ENCODE measurements at regions not wholly inside any gene's neighbourhood (a gene's known extent, or its start where the extent isn't known, plus 50 kb on each side); places are given as distances from the start of the nearest gene placed in this dataset.

DNA sequence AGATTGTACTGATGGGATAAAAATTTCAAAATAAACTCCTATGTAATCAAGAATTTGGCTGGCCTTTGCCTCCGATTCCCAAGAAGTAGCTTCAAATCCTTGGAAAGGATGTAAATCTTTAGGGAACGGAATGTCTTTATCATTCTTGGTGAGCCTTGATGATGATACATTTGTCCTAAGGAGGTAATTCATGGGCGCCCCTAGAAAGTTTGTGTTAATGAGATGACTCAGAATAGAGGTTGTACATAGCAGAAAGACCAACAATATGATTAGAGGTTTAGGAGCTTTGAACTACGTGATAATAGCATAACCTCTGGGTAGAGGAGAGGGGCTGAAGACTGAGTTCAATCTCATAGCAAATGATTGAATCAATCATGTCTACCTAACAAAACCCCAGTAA, 248.6 kb upstream of the SLITRK3 start:
- Histone ChIP-seq H2BK15ac (ENCODE audit: low read depth, low read length) (no peak overlapping the region), H3K36me3 (ENCODE audit: control insufficient read depth, insufficient read depth, low read length) (no peaks in the 10 kb centered on the region), H3K56ac (ENCODE audit: extremely low read depth, insufficient read depth, low read length) (no peak overlapping the region), H2AFZ (replicated peaks; ENCODE audit: low read length, poor library complexity) (no peak overlapping the region), H3K9me3 (ENCODE audit: control insufficient read depth, insufficient read depth, low read length) (no peaks in the 10 kb centered on the region), H3K27me3 (ENCODE audit: control insufficient read depth, insufficient read depth, low read length) (no peaks in the 10 kb centered on the region), H2AK5ac (ENCODE audit: low read depth, low read length) (no peak overlapping the region), H4K8ac (ENCODE audit: low read depth in 2 of 2, low read length in 2 of 2) (no peak overlapping the region), H3K14ac (replicated peaks; ENCODE audit: low read depth, low read length) (no peak overlapping the region), H3K79me1 (ENCODE audit: low read depth in 1 of 2, low read length in 2 of 2) (no peaks in the 10 kb centered on the region), H4K20me1 (ENCODE audit: insufficient read depth, low read length) (no peaks in the 10 kb centered on the region), H3K9me1 (ENCODE audit: insufficient read depth, low read length) (no peaks in the 10 kb centered on the region), H2BK5ac (ENCODE audit: low read depth, low read length, poor library complexity, severe bottlenecking) (no peak overlapping the region), H3K4me2 (ENCODE audit: low read depth, low read length) (no peak overlapping the region), H4K5ac (ENCODE audit: low read depth, low read length) (no peak overlapping the region), H3K9ac (ENCODE audit: low read depth, low read length) (no peak overlapping the region), H2BK120ac (ENCODE audit: low read depth, low read length) (no peak overlapping the region), H3K4ac (ENCODE audit: low read depth, low read length) (no peak overlapping the region), H4K91ac (ENCODE audit: insufficient read depth, low read depth, low read length) (no peak overlapping the region), H3K4me1 (ENCODE audit: control insufficient read depth, insufficient read depth, low read length) (no peaks in the 10 kb centered on the region), H2AK9ac (replicated peaks; ENCODE audit: low read depth, low read length, poor library complexity) (no peak overlapping the region), H3K27ac (ENCODE audit: insufficient read depth, low read length) (no peak overlapping the region), H3K4me3 (ENCODE audit: insufficient read depth, low read depth, low read length) (no peak overlapping the region), H2BK20ac (ENCODE audit: low read depth, low read length) (no peak overlapping the region), H3K23ac (ENCODE audit: low read depth, low read length) (no peak overlapping the region), H3K18ac (ENCODE audit: low read depth, low read length) (no peak overlapping the region)
- ChIA-PET POLR2A (ENCODE audit: unreplicated experiment) (no interaction called here), CTCF (no interaction called here)
- intact Hi-C loops (cut with micrococcal nuclease) (no loop called here), dilution Hi-C loops (cut with HindIII; ENCODE audit: low sequenced_read_pairs, unreplicated experiment) (no loop called here), in situ Hi-C loops (cut with MboI; ENCODE audit: low sequenced_read_pairs) (no loop called here)
- ATAC-seq (ENCODE audit: low read depth) (no peak), DNase-seq (no peak)
- no TSS peak for BruUV-seq (replicated peaks)
- no CpG with 5 or more reads among the region's 4 CpGs for WGBS, 2 experiments (ENCODE audit: extremely low coverage in 2 of 2, insufficient read length in 1 of 2)
- TF ChIP-seq USF2 (IDR thresholded peaks at IDR 0.05; ENCODE audit: low read depth, low read length) = no peak
- no peak for TF ChIP-seq RCOR1 (IDR thresholded peaks at IDR 0.05; ENCODE audit: insufficient replicate concordance, low read length)
- TF ChIP-seq BHLHE40 (IDR thresholded peaks at IDR 0.05; ENCODE audit: low read depth, low read length) = no peak
- no peak for TF ChIP-seq POLR2A (IDR thresholded peaks at IDR 0.05; ENCODE audit: low read depth, low read length)
- no peak for TF ChIP-seq ELK1 (IDR thresholded peaks at IDR 0.05; ENCODE audit: borderline replicate concordance, low read depth, low read length)
- TF ChIP-seq RFX5 (IDR thresholded peaks at IDR 0.05; ENCODE audit: low read depth, low read length) = no peak
- TF ChIP-seq RAD21 (IDR thresholded peaks at IDR 0.05; ENCODE audit: low read length) = no peak
- TF ChIP-seq MAZ (IDR thresholded peaks at IDR 0.05; ENCODE audit: borderline replicate concordance, low read depth, low read length) = no peak
- no peak for TF ChIP-seq MXI1 (IDR thresholded peaks at IDR 0.05; ENCODE audit: borderline replicate concordance, low read depth, low read length)
- TF ChIP-seq, protein P1, sequence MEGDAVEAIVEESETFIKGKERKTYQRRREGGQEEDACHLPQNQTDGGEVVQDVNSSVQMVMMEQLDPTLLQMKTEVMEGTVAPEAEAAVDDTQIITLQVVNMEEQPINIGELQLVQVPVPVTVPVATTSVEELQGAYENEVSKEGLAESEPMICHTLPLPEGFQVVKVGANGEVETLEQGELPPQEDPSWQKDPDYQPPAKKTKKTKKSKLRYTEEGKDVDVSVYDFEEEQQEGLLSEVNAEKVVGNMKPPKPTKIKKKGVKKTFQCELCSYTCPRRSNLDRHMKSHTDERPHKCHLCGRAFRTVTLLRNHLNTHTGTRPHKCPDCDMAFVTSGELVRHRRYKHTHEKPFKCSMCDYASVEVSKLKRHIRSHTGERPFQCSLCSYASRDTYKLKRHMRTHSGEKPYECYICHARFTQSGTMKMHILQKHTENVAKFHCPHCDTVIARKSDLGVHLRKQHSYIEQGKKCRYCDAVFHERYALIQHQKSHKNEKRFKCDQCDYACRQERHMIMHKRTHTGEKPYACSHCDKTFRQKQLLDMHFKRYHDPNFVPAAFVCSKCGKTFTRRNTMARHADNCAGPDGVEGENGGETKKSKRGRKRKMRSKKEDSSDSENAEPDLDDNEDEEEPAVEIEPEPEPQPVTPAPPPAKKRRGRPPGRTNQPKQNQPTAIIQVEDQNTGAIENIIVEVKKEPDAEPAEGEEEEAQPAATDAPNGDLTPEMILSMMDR (conservative IDR thresholded peaks at IDR 0.05; ENCODE audit: low read depth, low read length) = no peak
- no peak for TF ChIP-seq SMC3 (IDR thresholded peaks at IDR 0.05; ENCODE audit: low read depth, low read length)
- no peak for TF ChIP-seq FOS (IDR thresholded peaks at IDR 0.05; ENCODE audit: low read depth, low read length)
- TF ChIP-seq NFE2L2 (IDR thresholded peaks at IDR 0.05; ENCODE audit: low read depth, low read length) = no peak
- TF ChIP-seq MAFK (IDR thresholded peaks at IDR 0.05; ENCODE audit: low read depth, low read length) = no peak
- TF ChIP-seq CEBPB (IDR thresholded peaks at IDR 0.05; ENCODE audit: low read depth, low read length) = no peak
- no peak for TF ChIP-seq CHD1 (IDR thresholded peaks at IDR 0.05; ENCODE audit: low read depth, low read length)

Measured in IMR-90 (cell line).